ENCODE measurements at regions not wholly inside any gene's neighbourhood (a gene's known extent, or its start where the extent isn't known, plus 50 kb on each side); places are given as distances from the start of the nearest gene placed in this dataset.

DNA sequence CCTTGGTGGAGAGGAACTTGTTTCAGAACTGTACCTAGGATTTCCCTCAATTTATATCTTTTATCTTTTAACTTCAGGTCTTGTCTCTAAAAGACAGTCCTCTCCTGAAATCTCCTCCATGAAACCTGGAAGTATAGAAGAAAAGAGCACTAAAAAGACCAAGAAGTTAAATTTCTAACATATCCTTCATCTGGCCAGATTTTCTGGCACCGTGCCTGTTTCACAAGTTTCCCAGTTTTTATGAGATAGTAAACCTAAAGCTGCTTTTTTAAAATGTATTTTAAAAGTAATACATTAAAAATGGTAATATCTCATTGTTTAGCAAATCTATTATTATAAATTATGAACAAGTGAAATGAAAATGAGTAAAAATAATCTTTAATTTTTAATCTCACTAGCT lies 348.3 kb upstream of the RSPO3 start:
- no peaks in the 10 kb centered on the region for H3K9me3 ChIP-seq (ENCODE audit: control insufficient read depth, insufficient read depth, low read length)
- TF ChIP-seq, protein P1, sequence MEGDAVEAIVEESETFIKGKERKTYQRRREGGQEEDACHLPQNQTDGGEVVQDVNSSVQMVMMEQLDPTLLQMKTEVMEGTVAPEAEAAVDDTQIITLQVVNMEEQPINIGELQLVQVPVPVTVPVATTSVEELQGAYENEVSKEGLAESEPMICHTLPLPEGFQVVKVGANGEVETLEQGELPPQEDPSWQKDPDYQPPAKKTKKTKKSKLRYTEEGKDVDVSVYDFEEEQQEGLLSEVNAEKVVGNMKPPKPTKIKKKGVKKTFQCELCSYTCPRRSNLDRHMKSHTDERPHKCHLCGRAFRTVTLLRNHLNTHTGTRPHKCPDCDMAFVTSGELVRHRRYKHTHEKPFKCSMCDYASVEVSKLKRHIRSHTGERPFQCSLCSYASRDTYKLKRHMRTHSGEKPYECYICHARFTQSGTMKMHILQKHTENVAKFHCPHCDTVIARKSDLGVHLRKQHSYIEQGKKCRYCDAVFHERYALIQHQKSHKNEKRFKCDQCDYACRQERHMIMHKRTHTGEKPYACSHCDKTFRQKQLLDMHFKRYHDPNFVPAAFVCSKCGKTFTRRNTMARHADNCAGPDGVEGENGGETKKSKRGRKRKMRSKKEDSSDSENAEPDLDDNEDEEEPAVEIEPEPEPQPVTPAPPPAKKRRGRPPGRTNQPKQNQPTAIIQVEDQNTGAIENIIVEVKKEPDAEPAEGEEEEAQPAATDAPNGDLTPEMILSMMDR (IDR thresholded peaks at IDR 0.05; ENCODE audit: low read depth, low read length, poor library complexity, severe bottlenecking), result no peak
- TF ChIP-seq EZH2phosphoT487 (IDR thresholded peaks at IDR 0.05; ENCODE audit: borderline replicate concordance, low read length), result no peak
- no peak overlapping the region for H3K4me3 ChIP-seq (ENCODE audit: low read length)
- no peaks in the 10 kb centered on the region for H3K79me2 ChIP-seq (ENCODE audit: control insufficient read depth, low read length)
- no peaks in the 10 kb centered on the region for H3K27me3 ChIP-seq (ENCODE audit: control insufficient read depth, low read length)
- no peaks in the 10 kb centered on the region for H3K9me2 ChIP-seq (replicated peaks; ENCODE audit: control insufficient read depth, low read length)
- no peaks in the 10 kb centered on the region for H4K20me1 ChIP-seq (ENCODE audit: control insufficient read depth, insufficient read depth, low read depth, low read length)
- no peaks in the 10 kb centered on the region for H3F3A ChIP-seq (ENCODE audit: control insufficient read depth, insufficient read depth)
- no peak overlapping the region for H3K27ac ChIP-seq (ENCODE audit: low read depth, low read length)
- H3K4me1 ChIP-seq (ENCODE audit: control insufficient read depth, low read length), result no peaks in the 10 kb centered on the region
- H3K4me2 ChIP-seq (ENCODE audit: low read length), result no peak overlapping the region
- no peaks in the 10 kb centered on the region for H3K36me3 ChIP-seq (ENCODE audit: control insufficient read depth, low read length)

DNA sequence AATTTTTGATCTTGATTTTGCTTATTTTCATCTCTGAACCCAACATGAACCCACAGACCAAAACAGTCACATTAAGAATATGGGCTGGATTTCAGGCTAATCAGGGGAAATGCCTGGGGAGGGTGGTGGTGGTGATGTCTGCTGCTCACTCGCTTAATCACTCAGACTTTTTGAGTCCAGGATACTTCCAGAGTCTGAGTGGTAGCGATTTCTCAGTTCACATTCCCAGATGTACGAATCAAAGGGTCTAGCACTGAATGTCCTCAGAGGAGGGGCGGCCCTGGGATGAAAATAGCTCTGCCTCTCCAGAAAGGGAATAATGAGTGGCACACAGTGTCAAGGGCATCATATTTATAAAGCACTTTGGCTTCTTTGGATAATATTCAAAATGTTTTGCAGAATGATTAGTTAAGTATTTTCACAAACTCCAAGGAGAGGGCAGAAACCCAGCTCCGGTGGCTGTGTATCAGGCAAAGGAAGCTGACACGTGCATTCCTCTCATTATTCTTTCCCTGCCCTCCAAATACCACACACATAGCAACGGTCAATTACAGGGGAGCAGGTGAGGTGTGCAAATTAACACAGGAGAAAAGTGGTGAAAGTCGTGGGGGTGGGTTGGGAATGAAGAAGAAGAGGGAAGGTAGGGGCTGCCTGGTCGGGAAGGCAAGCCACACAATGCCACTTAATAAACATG lies 345.2 kb upstream of the RSPO3 start:
- no peaks in the 10 kb centered on the region for H3K27me3 ChIP-seq (ENCODE audit: control insufficient read depth, low read length)
- no peaks in the 10 kb centered on the region for H3K9me3 ChIP-seq (ENCODE audit: control insufficient read depth, insufficient read depth, low read length)
- H4K20me1 ChIP-seq (ENCODE audit: control insufficient read depth, insufficient read depth, low read depth, low read length), result no peaks in the 10 kb centered on the region
- no peak overlapping the region for H3K27ac ChIP-seq (ENCODE audit: low read depth, low read length)
- H3K4me3 ChIP-seq (ENCODE audit: low read length), result no peak overlapping the region
- H3K9me2 ChIP-seq (replicated peaks; ENCODE audit: control insufficient read depth, low read length), result no peaks in the 10 kb centered on the region
- no peak for TF ChIP-seq EZH2phosphoT487 (IDR thresholded peaks at IDR 0.05; ENCODE audit: borderline replicate concordance, low read length)
- H3K4me2 ChIP-seq (ENCODE audit: low read length), result no peak overlapping the region
- no peaks in the 10 kb centered on the region for H3F3A ChIP-seq (ENCODE audit: control insufficient read depth, insufficient read depth)
- no peaks in the 10 kb centered on the region for H3K4me1 ChIP-seq (ENCODE audit: control insufficient read depth, low read length)
- H3K79me2 ChIP-seq (ENCODE audit: control insufficient read depth, low read length), result no peaks in the 10 kb centered on the region
- no peaks in the 10 kb centered on the region for H3K36me3 ChIP-seq (ENCODE audit: control insufficient read depth, low read length)

DNA sequence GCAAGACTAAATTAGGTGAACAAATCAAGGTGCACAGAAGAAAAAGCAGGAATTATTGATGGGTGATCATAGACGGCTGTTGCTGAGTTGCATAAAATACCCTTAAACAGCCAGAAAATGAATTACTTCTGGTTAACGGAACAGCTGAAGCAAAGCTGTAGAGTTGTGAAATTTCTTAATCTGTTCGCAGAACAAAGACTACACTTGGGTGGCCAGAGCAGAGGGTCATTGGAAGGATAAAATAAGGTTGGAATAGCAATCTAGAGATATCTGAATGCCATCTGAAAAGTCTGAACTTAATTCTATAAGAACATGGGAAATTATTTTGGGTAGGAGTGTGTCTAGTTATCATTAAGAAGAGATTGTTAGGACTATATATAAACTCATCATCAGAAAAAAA lies 339.1 kb upstream of the RSPO3 start:
- Histone ChIP-seq H3K4me3 (ENCODE audit: low read length) (no peak overlapping the region), H3K27ac (ENCODE audit: low read depth, low read length) (no peak overlapping the region), H3K27me3 (ENCODE audit: control insufficient read depth, low read length) (no peaks in the 10 kb centered on the region), H4K20me1 (ENCODE audit: control insufficient read depth, insufficient read depth, low read depth, low read length) (no peaks in the 10 kb centered on the region), H3K9me3 (ENCODE audit: control insufficient read depth, insufficient read depth, low read length) (no peaks in the 10 kb centered on the region), H3K9me2 (replicated peaks; ENCODE audit: control insufficient read depth, low read length) (no peaks in the 10 kb centered on the region), H3K4me1 (ENCODE audit: control insufficient read depth, low read length) (no peaks in the 10 kb centered on the region), H3K36me3 (ENCODE audit: control insufficient read depth, low read length) (no peaks in the 10 kb centered on the region), H3F3A (ENCODE audit: control insufficient read depth, insufficient read depth) (no peaks in the 10 kb centered on the region), H3K79me2 (ENCODE audit: control insufficient read depth, low read length) (no peaks in the 10 kb centered on the region), H3K4me2 (ENCODE audit: low read length) (no peak overlapping the region)
- TF ChIP-seq, protein P1 (IDR thresholded peaks at IDR 0.05; ENCODE audit: low read depth, low read length, poor library complexity, severe bottlenecking), result no peak
- no peak for TF ChIP-seq EZH2phosphoT487 (IDR thresholded peaks at IDR 0.05; ENCODE audit: borderline replicate concordance, low read length)

DNA sequence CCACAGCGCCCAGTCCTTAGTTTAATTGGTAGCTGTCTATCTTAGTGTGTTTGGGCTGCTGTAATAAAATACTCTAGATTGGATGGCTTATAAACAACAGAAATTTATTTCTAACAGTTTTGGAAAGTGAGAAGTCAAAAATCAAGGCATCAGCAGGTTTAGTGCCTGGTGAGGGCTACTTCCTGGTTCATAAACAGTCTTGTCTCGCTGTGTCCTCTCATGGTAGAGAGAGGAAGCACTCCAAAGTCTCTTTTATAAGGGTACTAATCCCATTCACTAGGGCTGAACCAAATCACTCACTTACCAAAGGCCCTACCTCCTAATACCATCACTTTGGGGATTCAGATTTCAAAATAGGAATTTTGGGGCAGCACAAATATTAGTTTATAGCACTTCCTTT lies 336.9 kb upstream of the RSPO3 start:
- H3F3A ChIP-seq (ENCODE audit: control insufficient read depth, insufficient read depth), result no peaks in the 10 kb centered on the region
- no peaks in the 10 kb centered on the region for H3K27me3 ChIP-seq (ENCODE audit: control insufficient read depth, low read length)
- no peak overlapping the region for H3K27ac ChIP-seq (ENCODE audit: low read depth, low read length)
- no peaks in the 10 kb centered on the region for H3K4me1 ChIP-seq (ENCODE audit: control insufficient read depth, low read length)
- H3K9me3 ChIP-seq (ENCODE audit: control insufficient read depth, insufficient read depth, low read length), result no peaks in the 10 kb centered on the region
- no peak for TF ChIP-seq EZH2phosphoT487 (IDR thresholded peaks at IDR 0.05; ENCODE audit: borderline replicate concordance, low read length)
- TF ChIP-seq, protein P1 (IDR thresholded peaks at IDR 0.05; ENCODE audit: low read depth, low read length, poor library complexity, severe bottlenecking), result no peak
- no peaks in the 10 kb centered on the region for H3K9me2 ChIP-seq (replicated peaks; ENCODE audit: control insufficient read depth, low read length)
- H4K20me1 ChIP-seq (ENCODE audit: control insufficient read depth, insufficient read depth, low read depth, low read length), result no peaks in the 10 kb centered on the region
- no peaks in the 10 kb centered on the region for H3K36me3 ChIP-seq (ENCODE audit: control insufficient read depth, low read length)
- no peaks in the 10 kb centered on the region for H3K79me2 ChIP-seq (ENCODE audit: control insufficient read depth, low read length)
- no peak overlapping the region for H3K4me2 ChIP-seq (ENCODE audit: low read length)
- no peak overlapping the region for H3K4me3 ChIP-seq (ENCODE audit: low read length)
